IPS DF 19.7 (cell line): ENCODE measurements at regions not wholly inside any gene's neighbourhood (a gene's known extent, or its start where the extent isn't known, plus 50 kb on each side); places are given as distances from the start of the nearest gene placed in this dataset.
"Not testable (repeated sequence)": the region's sequence is repeated elsewhere in the genome, so short reads cannot be mapped to it uniquely, and the experiment has no call there.

Experiments
- DNase-seq: peaks from one replicate; pipeline ENCODE4 v3.0.0-alpha.2; 2013; ENCODE audit warnings: low read depth, low spot score

DNA sequence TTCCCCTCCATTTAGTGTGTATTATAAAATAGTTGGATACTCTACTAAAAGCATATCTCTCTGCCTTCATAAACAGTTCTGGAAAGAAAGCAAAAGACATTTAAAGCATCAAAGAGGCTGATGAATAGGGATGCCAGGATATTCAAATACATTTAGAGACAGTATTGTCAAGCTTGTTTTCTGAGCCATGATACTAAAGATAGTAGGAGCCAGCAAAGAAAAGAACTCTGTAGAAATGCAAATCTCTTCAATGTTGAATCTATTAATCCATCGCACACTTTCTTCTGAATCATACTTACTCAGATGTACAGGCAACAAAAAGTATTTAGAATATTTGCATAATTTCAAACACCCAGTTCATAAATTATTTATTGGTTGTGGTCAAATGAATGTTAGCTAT is 207.1 kb upstream of the MEF2C start:
- DNase-seq, result no peak

DNA sequence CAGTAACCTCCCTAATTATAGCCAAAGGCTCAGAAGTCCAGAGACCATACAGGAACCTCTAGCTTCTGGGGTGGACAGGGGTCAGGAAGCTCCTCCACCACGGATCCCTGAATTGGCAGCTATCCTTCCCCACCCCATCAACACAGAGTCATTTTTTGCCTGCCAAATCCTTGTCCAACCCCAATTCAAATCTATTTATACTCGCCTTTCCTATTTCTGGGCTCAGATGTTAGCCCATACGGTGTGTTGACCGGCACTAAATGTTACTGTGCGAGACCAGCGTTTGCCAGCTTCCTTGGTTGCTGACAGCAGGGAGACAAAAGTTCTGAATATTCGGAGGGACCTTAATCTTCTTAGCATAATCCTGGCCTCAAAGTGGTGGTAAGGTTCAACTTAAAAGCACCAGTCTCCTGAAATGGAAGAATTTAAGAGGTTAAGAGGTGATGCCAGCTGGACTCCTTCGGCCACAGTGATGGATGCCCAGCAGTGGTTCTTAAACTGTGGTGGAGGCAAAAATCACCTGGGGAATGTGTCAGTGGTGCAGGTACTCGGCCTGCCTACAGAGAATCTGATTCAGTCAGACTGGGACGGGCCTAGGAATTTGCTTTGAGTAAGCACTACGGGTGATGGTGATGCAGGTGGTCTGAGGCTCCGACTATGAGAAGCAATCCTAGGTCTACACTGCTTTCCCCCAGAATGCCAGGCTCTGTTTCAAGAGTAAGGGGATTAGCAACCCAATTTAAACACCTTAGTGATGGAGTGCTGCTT is 204.8 kb upstream of the MEF2C start:
- no peak for DNase-seq

DNA sequence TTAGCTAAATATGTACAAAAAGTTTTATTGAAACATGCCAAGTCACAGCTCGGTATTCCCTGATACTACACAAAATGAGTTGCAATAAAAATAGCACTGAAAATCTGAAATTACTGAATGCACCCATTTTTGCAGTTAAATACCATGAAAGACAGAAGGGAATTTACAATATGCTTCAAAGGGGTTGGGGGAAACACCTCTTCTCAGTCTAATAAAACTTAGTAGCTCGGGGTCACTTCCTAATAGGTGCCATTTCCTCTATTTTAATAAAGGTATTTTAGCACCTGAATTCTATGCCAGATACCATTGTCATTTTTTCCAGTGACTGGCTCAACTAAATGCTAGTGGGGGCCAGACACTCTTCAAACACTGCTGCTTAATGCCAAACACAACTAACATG is 204.1 kb upstream of the MEF2C start:
- DNase-seq, result no peak

DNA sequence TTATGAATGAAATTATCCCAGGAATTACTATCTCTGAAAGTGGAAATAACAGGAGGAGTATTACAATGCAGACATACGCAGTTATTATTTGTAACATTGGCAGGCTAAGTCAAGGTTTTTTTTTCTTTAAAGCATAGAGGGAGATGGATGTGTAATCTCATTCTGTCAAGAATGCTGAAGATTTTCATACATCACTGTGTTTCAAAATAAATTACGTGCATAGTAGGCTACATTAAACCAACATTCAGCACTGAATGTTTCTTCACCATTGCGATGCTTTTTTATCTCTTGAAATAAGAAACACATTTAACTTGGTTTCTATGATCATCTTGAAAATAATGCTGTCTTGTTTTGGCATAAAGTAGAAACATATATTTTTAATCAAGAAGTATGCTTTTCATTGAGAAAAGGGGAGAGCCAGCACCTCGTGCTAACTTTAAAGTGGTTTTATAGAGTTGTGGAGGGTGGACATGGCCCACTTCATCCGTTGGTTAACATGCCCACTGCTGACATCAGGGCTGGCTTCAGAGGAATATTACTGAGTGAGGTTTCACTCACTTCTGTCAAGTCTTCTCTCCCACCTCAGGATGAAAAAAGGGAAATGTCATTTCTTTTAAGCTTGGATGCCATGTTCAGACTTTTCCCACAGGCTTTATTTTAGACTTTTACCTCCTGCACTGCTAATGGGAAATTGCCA is 203.6 kb upstream of the MEF2C start:
- DNase-seq, result no peak

DNA sequence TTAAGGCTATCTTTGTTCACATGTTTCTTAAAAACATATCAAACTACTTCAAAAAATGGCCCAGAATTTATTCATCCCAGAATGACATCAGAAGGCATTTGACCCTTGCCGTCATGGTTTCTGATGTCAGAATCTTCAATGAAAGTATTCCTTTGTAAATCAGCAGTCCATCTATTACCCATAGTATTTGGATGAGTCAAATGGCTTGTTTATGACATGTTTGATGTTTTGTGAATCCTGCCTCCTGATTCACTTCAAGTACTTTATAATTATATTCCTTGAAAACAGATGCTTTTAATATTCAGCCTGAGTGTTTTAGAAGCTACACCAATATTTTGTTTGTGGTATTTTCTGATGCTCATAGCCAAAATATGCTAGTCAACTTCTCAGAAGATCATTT is 200.8 kb upstream of the MEF2C start:
- no peak for DNase-seq

DNA sequence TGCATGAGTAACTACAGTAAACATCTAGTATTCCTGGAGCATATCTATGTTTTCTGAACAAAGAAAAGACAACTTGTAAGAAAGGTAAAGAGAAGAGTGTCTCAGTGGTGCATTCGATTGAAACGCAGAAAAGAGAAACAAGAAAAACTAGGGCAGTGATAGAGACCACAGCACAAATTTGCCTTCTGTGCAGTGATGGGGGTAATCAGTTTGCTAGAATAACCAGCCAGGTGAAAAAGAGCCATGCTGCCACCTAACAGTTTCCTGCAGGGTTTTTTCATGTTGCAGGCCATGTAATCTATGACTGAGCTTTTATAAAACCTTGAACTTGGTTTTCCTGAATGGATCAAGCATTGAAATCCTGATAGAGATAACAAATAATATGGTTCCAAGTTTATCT is 198.4 kb upstream of the MEF2C start:
- DNase-seq, result no peak

DNA sequence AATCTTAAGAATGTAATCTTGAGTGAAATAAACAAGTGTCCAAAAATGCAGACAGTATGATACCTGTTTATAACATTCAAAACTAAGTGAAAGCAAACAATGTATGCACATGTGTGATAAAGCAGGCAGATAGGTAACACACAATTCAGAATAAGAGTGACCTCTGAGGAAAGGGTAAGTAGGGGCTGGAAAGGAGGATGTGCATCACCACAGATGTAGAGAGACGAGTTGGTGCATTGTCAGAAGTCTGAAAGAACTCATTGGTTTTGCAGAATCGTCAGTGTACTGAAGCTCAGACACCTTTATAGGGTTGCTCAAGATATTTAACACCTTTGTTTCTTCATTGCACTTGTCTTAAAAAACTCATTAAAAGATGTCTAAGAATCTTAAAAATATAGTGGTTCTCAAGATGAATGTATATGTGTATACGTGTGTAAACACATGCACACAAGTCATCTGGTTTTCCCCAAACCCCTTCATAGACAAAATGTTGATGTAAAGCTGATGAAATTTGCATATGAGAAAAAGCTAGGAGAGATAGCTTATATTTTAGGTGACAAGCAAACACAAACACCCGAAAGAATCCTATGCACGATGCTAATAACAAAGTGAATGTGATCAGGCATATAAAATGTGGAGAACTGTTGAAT is 197.6 kb upstream of the MEF2C start:
- no peak for DNase-seq

DNA sequence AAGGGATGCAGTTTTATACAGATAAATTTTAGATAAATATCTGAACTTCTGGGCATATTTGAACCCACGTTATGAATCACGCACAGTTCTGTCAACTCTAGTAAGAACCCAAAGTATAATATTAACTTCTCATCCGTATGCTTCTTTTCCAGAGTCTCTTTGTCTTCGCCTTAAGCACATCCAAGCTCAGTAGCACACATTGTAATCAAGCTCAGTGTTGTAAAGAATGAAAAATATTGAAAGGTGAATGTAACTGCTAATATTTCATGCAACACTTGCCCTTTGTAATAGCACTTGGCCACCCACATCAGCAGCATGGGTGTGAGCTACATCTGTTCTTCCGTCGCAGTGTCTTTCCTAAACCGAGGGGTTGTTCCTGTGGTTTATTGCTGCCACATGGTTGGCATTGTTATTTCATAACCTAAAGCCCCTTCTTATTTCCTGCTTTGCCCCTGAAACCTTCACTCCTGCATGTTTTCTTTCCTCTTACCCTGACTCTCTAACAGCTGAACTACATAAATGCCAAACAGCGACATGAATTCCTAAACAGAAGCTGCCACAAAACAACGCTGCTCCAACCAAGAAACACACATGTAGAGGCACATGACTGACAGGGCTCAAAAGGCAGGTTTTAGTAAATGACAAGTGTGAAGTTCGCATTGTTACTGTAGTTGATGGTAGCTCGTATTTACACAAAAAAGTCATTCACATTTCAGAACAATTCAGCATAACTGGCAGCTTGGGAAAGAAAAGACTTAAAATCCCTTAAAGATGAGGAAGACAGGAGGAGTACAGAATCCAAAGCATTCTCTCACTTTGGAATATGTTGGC is 190.1 kb upstream of the MEF2C start:
- no peak for DNase-seq

DNA sequence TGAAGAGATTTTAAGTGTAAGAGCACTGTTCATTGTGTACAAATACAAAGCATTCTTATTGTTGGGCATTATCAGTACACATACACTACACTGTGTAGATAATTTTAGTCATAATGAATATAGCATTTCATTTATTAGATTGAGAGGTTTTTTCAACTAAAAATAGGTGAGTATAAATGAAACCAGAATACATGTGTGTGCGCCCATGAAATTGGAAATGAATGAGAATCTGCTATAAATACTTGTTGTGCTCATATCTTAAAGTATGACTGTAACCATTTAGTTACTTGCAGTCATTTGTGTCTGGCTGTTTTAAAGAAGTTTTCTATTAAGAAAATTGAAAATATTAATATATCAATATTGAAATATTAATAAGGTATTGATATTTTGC is 189.0 kb upstream of the MEF2C start:
- no peak for DNase-seq

DNA sequence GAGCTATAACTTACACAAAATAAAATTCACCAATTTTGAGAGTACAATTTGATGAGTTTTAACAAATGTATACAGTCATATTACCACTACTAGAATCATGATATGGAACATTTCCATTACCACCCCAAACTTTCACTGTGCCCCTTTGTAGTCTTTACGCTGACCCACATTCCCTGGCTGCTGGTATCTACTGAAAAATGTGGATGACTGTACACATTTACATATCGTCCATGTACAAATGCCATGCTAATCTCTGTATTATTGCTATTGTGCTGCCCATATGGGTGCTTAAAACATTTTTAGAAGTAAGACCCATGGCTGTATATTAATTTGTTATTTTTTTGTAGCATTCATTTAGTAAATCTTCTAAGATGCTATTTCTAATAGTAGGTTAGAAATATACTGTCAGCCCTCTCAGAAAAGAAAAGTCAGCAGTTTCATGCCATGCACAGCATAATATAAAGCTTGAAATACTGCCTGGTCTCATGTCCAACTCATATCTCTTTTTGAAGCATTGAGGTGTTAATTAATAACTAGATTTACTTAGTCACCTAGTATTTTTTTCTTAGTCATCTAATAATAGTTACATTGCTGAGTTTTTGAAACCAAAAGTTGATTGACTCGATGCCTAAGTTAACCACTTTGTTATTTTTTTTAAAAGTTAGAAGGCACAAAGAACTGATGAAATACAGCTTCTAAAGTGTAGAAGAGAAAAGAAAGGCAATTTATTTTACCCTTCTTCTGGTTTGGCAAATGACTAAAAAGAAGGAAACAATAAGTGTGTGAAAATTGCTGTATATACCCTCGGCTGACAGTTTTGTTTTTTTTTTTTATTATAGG is 188.3 kb upstream of the MEF2C start:
- DNase-seq, result no peak

DNA sequence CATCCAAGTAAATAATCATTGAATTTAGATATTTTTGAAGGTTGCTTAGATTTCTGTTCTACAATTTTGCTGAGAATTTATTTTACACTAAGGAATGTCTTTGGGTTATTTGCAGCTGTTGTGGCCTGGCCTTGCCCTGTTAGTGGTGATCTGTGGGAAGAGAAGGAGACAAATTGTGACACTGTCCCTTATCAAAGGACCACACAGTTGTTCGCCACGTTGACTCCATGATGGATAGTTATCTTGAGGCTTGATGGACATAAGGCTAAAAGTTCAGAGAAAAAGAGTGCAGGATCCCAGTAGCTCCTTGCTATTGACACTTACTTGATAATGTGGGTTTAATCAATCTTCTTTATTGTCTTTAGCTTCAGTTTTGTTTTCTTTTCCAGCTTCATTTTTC is 186.6 kb upstream of the MEF2C start:
- DNase-seq, result no peak

DNA sequence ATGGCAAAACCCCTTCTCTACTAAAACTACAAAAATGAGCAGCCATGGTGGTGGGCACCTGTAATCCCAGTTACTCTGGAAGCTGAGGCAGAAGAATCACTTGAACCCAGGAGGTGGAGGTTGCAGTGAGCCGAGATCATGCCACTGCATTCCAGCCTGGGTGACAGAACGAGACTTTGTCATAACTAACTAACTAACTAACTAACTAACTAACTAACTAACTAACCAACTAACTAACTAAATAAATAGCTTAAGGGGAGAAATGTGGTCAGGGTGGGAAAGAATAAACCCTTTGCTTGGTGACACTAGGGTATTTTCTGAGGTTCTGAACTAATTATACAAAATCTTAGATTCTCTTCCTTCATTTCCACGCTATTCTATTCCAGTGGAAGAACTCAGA is 184.4 kb upstream of the MEF2C start:
- no peak for DNase-seq

DNA sequence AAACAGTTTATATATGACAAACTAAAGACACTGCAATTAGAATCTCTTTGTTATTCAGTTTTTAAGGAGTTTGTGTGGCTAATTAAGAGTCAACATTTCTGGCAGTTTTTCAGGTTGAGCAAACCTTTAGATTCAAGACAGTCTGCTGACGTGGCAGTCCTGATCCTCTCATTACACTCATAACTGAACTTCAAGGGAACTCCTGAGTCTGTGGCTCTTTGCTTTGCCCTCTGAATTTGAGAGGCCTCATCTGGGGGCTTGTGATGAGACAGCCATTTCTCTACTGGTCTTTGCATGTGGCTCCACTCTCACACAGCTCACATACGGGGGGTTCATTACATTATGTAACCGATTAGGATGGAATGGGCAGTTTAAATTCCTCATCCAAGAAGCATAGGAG is 182.9 kb upstream of the MEF2C start:
- DNase-seq, result no peak

DNA sequence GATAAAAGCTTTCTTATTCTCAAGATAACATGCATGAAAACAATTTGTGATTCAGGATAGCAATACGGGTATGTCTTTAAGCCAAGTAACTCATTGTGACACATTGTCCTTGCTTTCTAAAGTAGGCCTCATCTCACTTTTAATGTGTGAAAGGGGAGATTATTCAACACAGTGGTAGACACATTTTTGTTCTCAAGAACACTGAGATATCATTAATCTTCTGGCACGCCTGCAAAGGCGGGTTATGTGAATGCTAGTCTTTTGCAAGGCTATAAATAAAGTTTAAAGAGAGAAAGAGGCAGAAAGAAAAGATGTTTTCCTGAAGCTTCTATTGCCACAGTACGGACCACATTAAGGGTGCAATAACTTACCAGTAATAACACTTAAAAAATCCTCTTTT is 181.8 kb upstream of the MEF2C start:
- DNase-seq, result no peak

DNA sequence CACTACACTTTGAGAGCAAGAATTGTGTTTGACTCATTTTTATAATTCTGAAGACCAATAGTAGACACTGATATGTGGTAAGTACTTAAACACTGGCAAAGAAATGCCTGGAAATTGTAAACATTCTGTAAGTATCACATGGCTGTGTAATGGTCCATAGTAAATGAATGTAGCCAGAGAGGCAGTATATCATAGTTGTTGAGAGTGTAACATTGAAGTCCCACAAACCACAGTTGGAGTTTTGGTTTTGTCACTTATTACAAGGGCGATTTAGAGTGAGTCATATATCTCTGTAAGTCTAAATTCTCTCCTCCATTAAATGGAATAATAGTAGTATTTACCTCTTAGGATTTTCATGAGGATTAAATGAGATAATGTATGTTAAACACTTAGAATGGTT is 181.1 kb upstream of the MEF2C start:
- DNase-seq, result no peak

DNA sequence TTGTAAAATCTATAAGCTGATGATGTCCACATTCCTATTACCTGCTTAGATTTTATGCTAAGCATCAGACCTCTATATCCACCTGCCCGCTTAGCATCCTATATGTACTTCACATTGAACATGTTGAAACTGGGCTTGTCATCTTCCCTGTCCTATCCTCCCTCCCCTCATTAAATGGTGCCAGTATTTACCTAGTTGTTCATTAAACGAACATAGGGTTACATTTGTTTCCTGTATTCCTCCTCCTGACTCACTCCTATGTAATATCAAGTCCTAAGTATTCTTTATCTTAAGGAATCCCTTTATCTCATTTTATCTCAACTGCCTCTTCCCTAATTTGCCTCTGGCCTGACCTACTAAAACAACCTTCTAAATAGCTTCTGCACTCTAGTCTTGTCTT is 177.8 kb upstream of the MEF2C start:
- DNase-seq, result no peak

DNA sequence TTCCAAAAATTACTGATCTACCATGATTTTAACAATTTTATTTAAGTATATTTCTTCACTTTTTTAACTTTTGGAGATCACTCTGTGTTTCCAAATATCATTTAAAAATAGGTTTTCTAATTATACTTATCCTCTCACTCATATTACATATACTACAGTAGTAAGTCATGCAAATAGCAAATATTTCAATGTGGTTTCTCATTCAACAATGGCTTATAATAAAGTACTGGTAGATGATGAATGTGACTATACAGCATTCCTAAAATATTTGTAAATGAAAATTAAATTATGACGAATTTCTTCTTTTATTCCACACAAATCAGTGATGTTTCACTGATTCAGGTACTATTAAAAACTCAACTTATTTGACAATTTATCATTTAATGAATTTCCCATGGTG is 176.3 kb upstream of the MEF2C start:
- DNase-seq, result no peak

DNA sequence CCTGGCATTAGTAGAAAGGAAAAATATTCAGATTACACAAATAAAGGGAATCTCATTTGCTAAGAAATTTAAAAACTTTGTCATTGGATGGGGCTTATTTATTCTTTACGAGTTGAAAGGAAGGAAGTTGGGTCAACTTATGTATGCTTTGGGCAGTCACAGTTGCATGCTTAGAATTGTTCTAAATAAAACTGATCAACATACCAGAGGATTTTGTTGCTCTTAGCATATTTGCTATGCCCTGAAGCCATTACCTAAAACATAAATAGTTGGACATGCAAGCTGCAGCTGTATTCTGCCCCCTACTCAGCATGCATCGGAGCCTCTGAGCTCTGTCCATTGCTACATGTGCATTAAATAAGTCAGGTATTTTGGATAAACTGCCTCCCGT is 172.7 kb upstream of the MEF2C start:
- DNase-seq, result no peak

DNA sequence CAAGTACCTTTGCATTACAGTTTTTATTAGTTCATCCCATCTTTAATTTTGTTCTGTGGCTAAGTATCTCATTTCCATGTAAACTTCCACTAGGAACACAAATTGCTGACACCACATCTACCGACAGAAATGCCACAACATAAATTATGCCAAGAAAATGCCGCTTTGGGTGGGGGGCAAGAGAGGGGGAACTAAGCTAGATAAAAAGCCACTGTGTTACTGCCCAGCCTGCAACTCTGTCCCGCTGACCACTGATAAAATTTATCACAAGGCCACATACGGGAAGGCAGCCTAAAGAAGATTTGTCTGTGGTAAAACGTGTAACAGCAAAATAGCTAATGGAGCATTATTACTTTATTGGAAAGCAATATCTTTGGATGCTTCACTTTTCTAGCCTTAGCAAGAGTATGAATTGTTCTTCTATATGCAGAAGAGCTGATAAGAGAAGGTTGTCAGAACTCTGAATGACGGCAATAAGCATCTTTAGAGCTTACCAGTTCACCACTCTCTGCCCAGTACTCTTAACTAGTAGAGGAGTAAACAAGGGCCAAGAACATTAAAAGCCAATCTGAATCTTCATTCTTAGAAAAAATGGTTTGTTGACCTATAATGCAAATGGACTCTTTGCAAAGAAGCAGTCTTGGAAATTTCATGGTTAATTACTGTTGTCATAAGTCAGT is 172.2 kb upstream of the MEF2C start:
- no peak for DNase-seq

DNA sequence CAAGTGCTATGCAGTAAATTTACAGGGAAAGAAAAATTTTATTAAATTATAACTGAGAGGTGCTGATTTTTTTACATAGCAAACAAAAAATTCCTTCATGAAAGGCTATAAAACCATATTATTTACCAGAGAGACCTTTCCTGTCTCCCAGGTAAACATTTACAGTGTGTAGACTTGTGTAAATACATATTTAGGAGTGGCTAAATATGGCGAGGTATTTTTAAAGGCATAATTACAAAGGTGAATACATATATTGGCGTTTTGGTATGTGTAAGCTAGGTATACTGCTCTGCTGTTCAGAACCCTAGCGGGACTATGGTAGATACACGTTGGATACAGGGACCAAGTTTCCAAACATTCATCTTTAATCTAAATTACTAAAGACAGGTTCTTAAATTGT is 170.6 kb upstream of the MEF2C start:
- no peak for DNase-seq

DNA sequence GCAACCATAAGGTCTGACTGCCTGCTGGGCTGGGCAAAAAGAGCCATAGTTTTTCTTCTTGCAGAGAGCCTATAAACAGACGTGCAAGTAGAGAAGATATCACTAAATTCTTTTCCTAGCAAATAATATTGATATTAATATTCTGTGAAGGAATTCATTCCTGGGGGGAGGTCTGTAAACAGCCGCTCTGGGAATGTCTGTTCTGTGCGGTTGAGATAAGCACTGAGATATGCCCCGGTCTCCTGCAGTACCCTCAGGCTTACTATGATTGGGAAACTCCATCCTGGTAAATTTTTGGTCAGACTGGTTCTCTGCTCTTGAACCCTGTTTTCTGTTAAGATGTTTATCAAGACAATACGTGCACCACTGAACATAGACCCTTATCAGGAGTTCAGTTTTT is 167.1 kb upstream of the MEF2C start:
- DNase-seq, result not testable (repeated sequence)
